ENCODE measurements at regions not wholly inside any gene's neighbourhood (a gene's known extent, or its start where the extent isn't known, plus 50 kb on each side); places are given as distances from the start of the nearest gene placed in this dataset.

- TF ChIP-seq ZNF707 (tag by site-specific recombination; IDR thresholded peaks at IDR 0.05) (no peak), CTCF (tag by site-specific recombination; IDR thresholded peaks at IDR 0.05) (no peak), ELK4 (IDR thresholded peaks at IDR 0.05; ENCODE audit: borderline replicate concordance, low read depth, low read length) (no peak)
Measured at GRCh38 chr20:24817351-24817750, 131.7 kb upstream of the CST7 start.
